ENCODE measurements at regions not wholly inside any gene's neighbourhood (a gene's known extent, or its start where the extent isn't known, plus 50 kb on each side); places are given as distances from the start of the nearest gene placed in this dataset.
"Not testable (repeated sequence)": the region's sequence is repeated elsewhere in the genome, so short reads cannot be mapped to it uniquely, and the experiment has no call there.

DNA sequence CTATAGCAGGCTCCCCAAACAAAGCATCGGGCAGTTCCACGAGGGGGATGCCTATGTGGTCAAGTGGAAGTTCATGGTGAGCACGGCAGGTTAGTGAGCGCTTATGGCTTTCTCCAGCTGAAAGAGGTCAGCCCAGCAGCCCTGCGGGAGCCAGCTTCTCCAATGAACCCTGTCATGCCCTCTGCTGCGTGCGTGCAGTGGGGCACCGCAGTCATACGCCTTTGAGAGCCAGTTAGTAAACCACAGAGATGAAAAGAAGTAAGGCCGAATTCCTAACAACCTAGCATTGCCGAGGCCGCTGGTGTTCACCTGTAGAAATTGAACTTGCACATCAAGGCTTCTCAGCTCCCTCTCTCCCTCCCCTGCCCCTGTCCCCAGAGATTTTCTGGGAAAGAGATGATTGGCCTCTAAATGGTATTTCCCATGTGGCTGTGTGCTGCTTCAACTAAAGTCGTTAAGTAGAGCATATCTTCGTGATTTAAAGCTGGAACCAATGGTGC lies 75.1 kb upstream of the LYZL2 start:
- TF ChIP-seq, protein P1, sequence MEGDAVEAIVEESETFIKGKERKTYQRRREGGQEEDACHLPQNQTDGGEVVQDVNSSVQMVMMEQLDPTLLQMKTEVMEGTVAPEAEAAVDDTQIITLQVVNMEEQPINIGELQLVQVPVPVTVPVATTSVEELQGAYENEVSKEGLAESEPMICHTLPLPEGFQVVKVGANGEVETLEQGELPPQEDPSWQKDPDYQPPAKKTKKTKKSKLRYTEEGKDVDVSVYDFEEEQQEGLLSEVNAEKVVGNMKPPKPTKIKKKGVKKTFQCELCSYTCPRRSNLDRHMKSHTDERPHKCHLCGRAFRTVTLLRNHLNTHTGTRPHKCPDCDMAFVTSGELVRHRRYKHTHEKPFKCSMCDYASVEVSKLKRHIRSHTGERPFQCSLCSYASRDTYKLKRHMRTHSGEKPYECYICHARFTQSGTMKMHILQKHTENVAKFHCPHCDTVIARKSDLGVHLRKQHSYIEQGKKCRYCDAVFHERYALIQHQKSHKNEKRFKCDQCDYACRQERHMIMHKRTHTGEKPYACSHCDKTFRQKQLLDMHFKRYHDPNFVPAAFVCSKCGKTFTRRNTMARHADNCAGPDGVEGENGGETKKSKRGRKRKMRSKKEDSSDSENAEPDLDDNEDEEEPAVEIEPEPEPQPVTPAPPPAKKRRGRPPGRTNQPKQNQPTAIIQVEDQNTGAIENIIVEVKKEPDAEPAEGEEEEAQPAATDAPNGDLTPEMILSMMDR (IDR thresholded peaks at IDR 0.05), result not testable (repeated sequence)
- not testable (repeated sequence) for TF ChIP-seq POLR2A (IDR thresholded peaks at IDR 0.05)
